DMS79 treated with DMSO at 0.1 percent for 48 hours (cell line): ENCODE measurements at regions not wholly inside any gene's neighbourhood (a gene's known extent, or its start where the extent isn't known, plus 50 kb on each side); places are given as distances from the start of the nearest gene placed in this dataset.
A peak's percentile ranks its signal among the peaks of the same experiment; 100 is the strongest.

ENCODE experiments used
- DNase-seq: peaks from one replicate; lab custom pipeline; 2025; lab: John Stamatoyannopoulos, UW

- no peak for DNase-seq
Measured at GRCh38 chr2:19784456-19784855, 117.3 kb downstream of the TTC32 start.

GRCh38 chr2:19783935-19784334 lies 117.8 kb downstream of the TTC32 start:
- no peak for DNase-seq

- peak; percentile 57 for DNase-seq
Measured at GRCh38 chr2:19776941-19777514, 124.8 kb downstream of the TTC32 start.

- no peak for DNase-seq
Measured at GRCh38 chr2:19775838-19776237, 125.9 kb downstream of the TTC32 start.

- DNase-seq: no peak
Measured at GRCh38 chr2:19775315-19775714, 126.5 kb downstream of the TTC32 start.

GRCh38 chr2:19774805-19775176 lies 127.0 kb downstream of the TTC32 start:
- no peak for DNase-seq

- no peak for DNase-seq
Measured at GRCh38 chr2:19772981-19773380, 128.8 kb downstream of the TTC32 start.

- DNase-seq: no peak
Measured at GRCh38 chr2:19769513-19769912, 132.3 kb downstream of the TTC32 start.

GRCh38 chr2:19767899-19768298 lies 133.9 kb downstream of the TTC32 start:
- no peak for DNase-seq

- no peak for DNase-seq
Measured at GRCh38 chr2:19764998-19765397, 136.8 kb downstream of the TTC32 start.

- DNase-seq: no peak
Measured at GRCh38 chr2:19763731-19764130, 138.1 kb downstream of the TTC32 start.

- DNase-seq: no peak
Measured at GRCh38 chr2:19762959-19763605, 138.7 kb downstream of the TTC32 start.

GRCh38 chr2:19762142-19762541 lies 139.6 kb downstream of the TTC32 start:
- no peak for DNase-seq

GRCh38 chr2:19759880-19760279 lies 141.9 kb downstream of the TTC32 start:
- DNase-seq: no peak

- no peak for DNase-seq
Measured at GRCh38 chr2:19758658-19759057, 143.1 kb downstream of the TTC32 start.

GRCh38 chr2:19757586-19757985 lies 144.2 kb downstream of the TTC32 start:
- no peak for DNase-seq

GRCh38 chr2:19754907-19755306 lies 146.9 kb downstream of the TTC32 start:
- DNase-seq: no peak

GRCh38 chr2:19753818-19754217 lies 148.0 kb downstream of the TTC32 start:
- DNase-seq: no peak

- no peak for DNase-seq
Measured at GRCh38 chr2:19753314-19753713, 148.5 kb downstream of the TTC32 start.

- no peak for DNase-seq
Measured at GRCh38 chr2:19752500-19752899, 149.3 kb downstream of the TTC32 start.

GRCh38 chr2:19751631-19752030 lies 150.2 kb downstream of the TTC32 start:
- DNase-seq: no peak

- DNase-seq: no peak
Measured at GRCh38 chr2:19750136-19750535, 151.6 kb downstream of the TTC32 start.

GRCh38 chr2:19749507-19749836 lies 152.3 kb downstream of the TTC32 start:
- DNase-seq: no peak
